GM12878 (cell line): ENCODE measurements at regions not wholly inside any gene's neighbourhood (a gene's known extent, or its start where the extent isn't known, plus 50 kb on each side); places are given as distances from the start of the nearest gene placed in this dataset.

Experiments
- ATF2 ChIP-seq: IDR thresholded peaks from 2 replicates; pipeline ENCODE4 v1.6.1; 2012; ENCODE audit warnings: low read length, inconsistent platforms
- CREB1 ChIP-seq: IDR thresholded peaks from 2 replicates; pipeline ENCODE4 v1.6.1; 2012; ENCODE audit warnings: low read depth, mild to moderate bottlenecking, inconsistent platforms
- DPF2 ChIP-seq: fragments of 450-650 bp; IDR thresholded peaks from 2 replicates; pipeline ENCODE4 v1.6.1; 2017; ENCODE audit warnings: mild to moderate bottlenecking
- MLLT1 ChIP-seq: fragments of 450-650 bp; IDR thresholded peaks from 2 replicates; pipeline ENCODE4 v1.6.1; 2016; ENCODE audit warnings: mild to moderate bottlenecking
- NKRF ChIP-seq: fragments of 450-650 bp; conservative IDR thresholded peaks from 2 replicates; pipeline ENCODE4 v1.6.1; 2017; ENCODE audit warnings: mild to moderate bottlenecking, moderate library complexity
- RELB ChIP-seq: fragments of 450-650 bp; IDR thresholded peaks from 2 replicates; pipeline ENCODE4 v1.6.1; 2017; ENCODE audit warnings: low read depth, mild to moderate bottlenecking, moderate library complexity
- RUNX3 ChIP-seq: IDR thresholded peaks from 2 replicates; pipeline ENCODE4 v1.6.1; 2012; ENCODE audit warnings: low read length, inconsistent platforms
- TCF3 ChIP-seq: IDR thresholded peaks from 2 replicates; pipeline ENCODE4 v1.6.1; 2012; ENCODE audit warnings: low read depth, mild to moderate bottlenecking, low read length, borderline replicate concordance; ENCODE audit not compliant: insufficient read depth

GRCh38 chr11:95296621-95297025, 65.6 kb upstream of the SESN3 start (continued):
- TF ChIP-seq RELB (peak; percentile 40; the same call in 1 of the 2 replicates), CREB1 (no peak), DPF2 (peak; percentile 96), NKRF (no peak), ATF2 (peak; percentile 66), TCF3 (no peak), MLLT1 (peak; percentile 65; the same call in 1 of the 2 replicates), RUNX3 (peak; percentile 92)
